ENCODE measurements at regions not wholly inside any gene's neighbourhood (a gene's known extent, or its start where the extent isn't known, plus 50 kb on each side); places are given as distances from the start of the nearest gene placed in this dataset.
A peak's percentile ranks its signal among the peaks of the same experiment; 100 is the strongest.

DNA sequence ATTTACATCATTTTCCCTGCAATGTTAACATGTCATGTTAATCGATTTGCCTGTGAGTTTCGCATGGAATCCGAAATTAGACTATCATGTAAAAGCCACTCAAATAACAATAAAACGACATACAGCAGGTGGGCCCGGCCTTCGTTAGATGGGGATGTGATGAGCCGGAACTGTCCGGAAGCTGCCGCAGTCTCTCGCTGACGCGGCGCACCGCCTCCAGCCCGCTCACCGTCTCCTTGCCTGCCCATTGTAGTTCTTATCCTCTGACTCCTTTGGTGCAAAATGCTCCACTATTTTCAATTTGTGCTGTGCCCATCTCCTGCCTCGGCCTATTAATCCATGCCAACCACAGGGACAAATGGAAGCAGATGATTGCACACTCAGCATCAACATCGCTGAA, 877.5 kb upstream of the TENM3 start:
- no peaks in the 10 kb centered on the region for H3K9me3 ChIP-seq (ENCODE audit: control insufficient read depth in 2 of 3, insufficient read depth in 1 of 3, low read length in 3 of 3)
- DNase-seq, result no peak
- no peak overlapping the region for H3K27ac ChIP-seq (ENCODE audit: low read depth in 2 of 2, low read length in 2 of 2)
- no peak for FAIRE-seq
- H3K27me3 ChIP-seq (ENCODE audit: control insufficient read depth, insufficient read depth, low read length), result no peaks in the 10 kb centered on the region
- intact Hi-C loops (cut with DNase I), result no loop called here
- no peaks in the 10 kb centered on the region for H3K4me1 ChIP-seq (ENCODE audit: control insufficient read depth in 2 of 3, insufficient read depth in 2 of 3, low read depth in 1 of 3, low read length in 3 of 3)
- no peak overlapping the region for H3K4me3 ChIP-seq (ENCODE audit: low read length in 3 of 3)
- no peak overlapping the region for H3K9ac ChIP-seq (ENCODE audit: low read length in 3 of 3)
- no peaks in the 10 kb centered on the region for H3K36me3 ChIP-seq (ENCODE audit: control insufficient read depth in 2 of 3, insufficient read depth in 3 of 3, low read length in 3 of 3)
- TF ChIP-seq, protein P1, sequence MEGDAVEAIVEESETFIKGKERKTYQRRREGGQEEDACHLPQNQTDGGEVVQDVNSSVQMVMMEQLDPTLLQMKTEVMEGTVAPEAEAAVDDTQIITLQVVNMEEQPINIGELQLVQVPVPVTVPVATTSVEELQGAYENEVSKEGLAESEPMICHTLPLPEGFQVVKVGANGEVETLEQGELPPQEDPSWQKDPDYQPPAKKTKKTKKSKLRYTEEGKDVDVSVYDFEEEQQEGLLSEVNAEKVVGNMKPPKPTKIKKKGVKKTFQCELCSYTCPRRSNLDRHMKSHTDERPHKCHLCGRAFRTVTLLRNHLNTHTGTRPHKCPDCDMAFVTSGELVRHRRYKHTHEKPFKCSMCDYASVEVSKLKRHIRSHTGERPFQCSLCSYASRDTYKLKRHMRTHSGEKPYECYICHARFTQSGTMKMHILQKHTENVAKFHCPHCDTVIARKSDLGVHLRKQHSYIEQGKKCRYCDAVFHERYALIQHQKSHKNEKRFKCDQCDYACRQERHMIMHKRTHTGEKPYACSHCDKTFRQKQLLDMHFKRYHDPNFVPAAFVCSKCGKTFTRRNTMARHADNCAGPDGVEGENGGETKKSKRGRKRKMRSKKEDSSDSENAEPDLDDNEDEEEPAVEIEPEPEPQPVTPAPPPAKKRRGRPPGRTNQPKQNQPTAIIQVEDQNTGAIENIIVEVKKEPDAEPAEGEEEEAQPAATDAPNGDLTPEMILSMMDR (IDR thresholded peaks at IDR 0.05; ENCODE audit: borderline replicate concordance, extremely low read depth, insufficient read depth), result no peak

DNA sequence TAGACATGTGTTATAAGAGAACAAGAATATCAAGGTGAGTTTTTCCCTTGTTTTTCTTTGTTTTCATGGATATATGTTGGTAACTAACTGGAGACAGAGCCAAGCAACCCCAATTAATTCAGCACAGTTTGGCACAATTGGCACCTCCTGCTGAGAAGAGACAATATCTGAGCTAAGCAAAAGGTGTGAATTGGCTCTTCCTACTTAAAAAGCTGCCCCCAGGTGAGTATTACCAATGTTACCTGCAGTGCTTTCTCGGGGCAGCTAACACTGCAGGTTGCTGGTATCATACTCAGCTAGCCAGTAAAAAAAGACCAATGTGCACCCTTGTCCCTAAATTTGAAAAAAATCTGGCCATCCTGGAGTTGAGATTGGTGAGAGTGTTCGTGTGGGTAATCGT, 871.2 kb upstream of the TENM3 start:
- Histone ChIP-seq H3K36me3 (ENCODE audit: control insufficient read depth in 2 of 3, insufficient read depth in 3 of 3, low read length in 3 of 3) (no peaks in the 10 kb centered on the region), H3K27me3 (ENCODE audit: control insufficient read depth, insufficient read depth, low read length) (no peaks in the 10 kb centered on the region), H3K4me1 (ENCODE audit: control insufficient read depth in 2 of 3, insufficient read depth in 2 of 3, low read depth in 1 of 3, low read length in 3 of 3) (no peaks in the 10 kb centered on the region), H3K9me3 (ENCODE audit: control insufficient read depth in 2 of 3, insufficient read depth in 1 of 3, low read length in 3 of 3) (no peaks in the 10 kb centered on the region), H3K4me3 (ENCODE audit: low read length in 3 of 3) (no peak overlapping the region), H3K27ac (ENCODE audit: low read depth in 2 of 2, low read length in 2 of 2) (no peak overlapping the region), H3K9ac (ENCODE audit: low read length in 3 of 3) (no peak overlapping the region)
- FAIRE-seq (no peak), DNase-seq (no peak)
- TF ChIP-seq, protein P1 (IDR thresholded peaks at IDR 0.05; ENCODE audit: borderline replicate concordance, extremely low read depth, insufficient read depth), result no peak
- intact Hi-C loops (cut with DNase I), result no loop called here

DNA sequence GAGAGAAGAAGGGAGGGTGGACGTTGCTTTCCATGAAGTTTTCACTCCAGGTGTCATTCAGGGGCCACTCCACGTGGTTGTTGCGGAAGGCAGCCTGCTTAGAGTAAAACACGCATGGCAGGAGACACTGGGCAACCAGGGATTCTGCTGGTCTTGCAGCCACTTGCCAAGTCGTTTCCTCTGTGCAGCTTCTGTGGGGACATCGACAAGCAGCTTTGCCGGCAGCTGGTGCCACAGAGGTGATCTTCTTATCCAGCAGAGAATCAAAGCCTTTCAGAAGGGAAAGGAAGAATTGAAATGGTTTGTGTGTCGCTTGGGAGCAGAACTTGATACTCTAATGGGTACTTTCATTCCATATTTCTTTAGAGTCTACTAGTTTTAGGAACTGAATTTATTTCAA, 867.1 kb upstream of the TENM3 start:
- FAIRE-seq, result no peak
- TF ChIP-seq, protein P1 (IDR thresholded peaks at IDR 0.05; ENCODE audit: borderline replicate concordance, extremely low read depth, insufficient read depth), result no peak

DNA sequence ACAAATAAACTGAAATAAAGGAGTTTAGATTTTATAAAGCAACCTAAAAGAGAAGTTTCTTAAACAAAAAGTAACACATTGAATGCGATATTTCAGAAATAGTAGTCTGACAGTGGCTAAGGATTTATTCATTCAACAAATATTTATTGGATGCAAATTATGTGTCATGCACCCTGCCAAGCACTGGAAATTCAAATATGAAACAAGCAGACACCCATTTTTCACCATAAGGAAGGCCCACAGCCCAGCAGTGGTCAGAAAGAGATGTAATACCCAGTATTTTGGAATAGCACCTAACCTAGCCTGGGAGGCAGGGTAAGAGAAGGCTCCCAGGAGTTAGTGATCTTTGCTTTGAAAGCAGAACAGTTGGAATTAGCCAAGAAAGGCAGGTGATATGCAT, 855.1 kb upstream of the TENM3 start:
- no peaks in the 10 kb centered on the region for H3K36me3 ChIP-seq (ENCODE audit: control insufficient read depth in 2 of 3, insufficient read depth in 3 of 3, low read length in 3 of 3)
- H3K27me3 ChIP-seq (ENCODE audit: control insufficient read depth, insufficient read depth, low read length), result no peaks in the 10 kb centered on the region
- TF ChIP-seq, protein P1 (IDR thresholded peaks at IDR 0.05; ENCODE audit: borderline replicate concordance, extremely low read depth, insufficient read depth), result no peak
- no peaks in the 10 kb centered on the region for H3K4me1 ChIP-seq (ENCODE audit: control insufficient read depth in 2 of 3, insufficient read depth in 2 of 3, low read depth in 1 of 3, low read length in 3 of 3)
- no peak overlapping the region for H3K27ac ChIP-seq (ENCODE audit: low read depth in 2 of 2, low read length in 2 of 2)
- FAIRE-seq, result no peak
- no peaks in the 10 kb centered on the region for H3K9me3 ChIP-seq (ENCODE audit: control insufficient read depth in 2 of 3, insufficient read depth in 1 of 3, low read length in 3 of 3)
- no peak for DNase-seq
- H3K9ac ChIP-seq (ENCODE audit: low read length in 3 of 3), result no peak overlapping the region
- intact Hi-C loops (cut with DNase I), result no loop called here
- H3K4me3 ChIP-seq (ENCODE audit: low read length in 3 of 3), result no peak overlapping the region

More for the DNA sequence above, 867.1 kb upstream of the TENM3 start:
- Histone ChIP-seq H3K27me3 (ENCODE audit: control insufficient read depth, insufficient read depth, low read length) (no peaks in the 10 kb centered on the region), H3K27ac (ENCODE audit: low read depth in 2 of 2, low read length in 2 of 2) (no peak overlapping the region), H3K9me3 (ENCODE audit: control insufficient read depth in 2 of 3, insufficient read depth in 1 of 3, low read length in 3 of 3) (no peaks in the 10 kb centered on the region), H3K36me3 (ENCODE audit: control insufficient read depth in 2 of 3, insufficient read depth in 3 of 3, low read length in 3 of 3) (no peaks in the 10 kb centered on the region), H3K9ac (ENCODE audit: low read length in 3 of 3) (no peak overlapping the region), H3K4me3 (ENCODE audit: low read length in 3 of 3) (no peak overlapping the region), H3K4me1 (ENCODE audit: control insufficient read depth in 2 of 3, insufficient read depth in 2 of 3, low read depth in 1 of 3, low read length in 3 of 3) (no peaks in the 10 kb centered on the region)
- intact Hi-C loops (cut with DNase I), result no loop called here
- peak in 1 of 5 donors; percentile 26 for DNase-seq

All from kidney (tissue), 13 donors.